ENCODE measurements at regions not wholly inside any gene's neighbourhood (a gene's known extent, or its start where the extent isn't known, plus 50 kb on each side); places are given as distances from the start of the nearest gene placed in this dataset.
A peak's percentile ranks its signal among the peaks of the same experiment; 100 is the strongest.

DNA sequence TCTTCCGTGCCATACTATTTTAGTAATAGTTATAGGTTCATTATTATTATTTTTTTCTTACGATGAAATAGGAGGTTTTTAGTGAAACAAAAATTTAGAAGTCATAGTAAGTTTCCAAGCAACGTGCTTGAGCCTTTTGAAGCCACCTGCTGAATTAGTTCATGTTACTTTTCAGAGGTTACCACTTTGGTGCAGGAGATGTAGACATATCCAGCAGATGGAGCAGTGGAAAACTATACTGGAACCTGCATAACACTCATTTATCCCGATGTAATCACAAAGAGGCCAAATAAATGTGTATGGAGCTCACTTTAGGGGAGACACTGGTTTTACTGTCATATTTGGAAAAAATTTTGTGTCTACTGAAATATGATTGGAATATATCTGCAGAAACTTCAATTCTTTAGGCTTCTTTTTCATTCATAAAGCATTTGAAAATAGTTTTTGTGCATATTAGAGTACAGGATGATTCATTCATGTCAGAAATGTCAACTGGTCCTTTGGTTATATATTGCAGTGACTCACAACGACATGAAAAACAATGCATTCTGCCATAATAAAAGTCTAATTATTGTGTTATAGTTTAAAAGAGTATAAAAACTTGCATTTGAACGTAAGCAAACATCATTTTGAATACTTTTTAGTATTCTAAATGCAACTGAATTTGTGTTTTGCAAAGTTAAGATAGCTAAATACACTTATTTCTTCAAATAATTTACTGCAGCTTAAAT, 2182.9 kb upstream of the TENM3 start:
- Histone ChIP-seq H3K36me3 (ENCODE audit: control insufficient read depth in 3 of 3, insufficient read depth in 3 of 3, low read length in 3 of 3) (no peaks in the 10 kb centered on the region), H3K4me3 (ENCODE audit: low read length in 3 of 3) (peak overlapping the region in 1 of 3 donors; percentile 33), H3K9ac (ENCODE audit: low read depth in 1 of 3, low read length in 3 of 3) (peak overlapping the region in 1 of 3 donors; percentile 33), H3K9me3 (ENCODE audit: control insufficient read depth in 3 of 3, low read length in 3 of 3) (no peaks in the 10 kb centered on the region), H3K27me3 (ENCODE audit: control insufficient read depth in 3 of 3, insufficient read depth in 3 of 3, low read length in 3 of 3) (peaks cover 22 to 39% (median 31%) of the 10 kb centered on the region in 3 donors), H3K4me1 (ENCODE audit: control insufficient read depth in 3 of 3, insufficient read depth in 3 of 3, low read length in 3 of 3) (peaks cover 8 to 14% (median 9%) of the 10 kb centered on the region in 3 donors), H3K27ac (ENCODE audit: low read depth, low read length) (no peak overlapping the region)

GRCh38 chr4:180081072-180081471, 2162.1 kb upstream of the TENM3 start:
- Histone ChIP-seq H3K27me3 (ENCODE audit: control insufficient read depth in 3 of 3, insufficient read depth in 3 of 3, low read length in 3 of 3) (peaks cover 0 to 5% (median 2%) of the 10 kb centered on the region in 3 donors), H3K4me1 (ENCODE audit: control insufficient read depth in 3 of 3, insufficient read depth in 3 of 3, low read length in 3 of 3) (no peaks in the 10 kb centered on the region), H3K4me3 (ENCODE audit: low read length in 3 of 3) (no peak overlapping the region), H3K27ac (ENCODE audit: low read depth, low read length) (no peak overlapping the region), H3K9me3 (ENCODE audit: control insufficient read depth in 3 of 3, low read length in 3 of 3) (no peaks in the 10 kb centered on the region), H3K36me3 (ENCODE audit: control insufficient read depth in 3 of 3, insufficient read depth in 3 of 3, low read length in 3 of 3) (no peaks in the 10 kb centered on the region), H3K9ac (ENCODE audit: low read depth in 1 of 3, low read length in 3 of 3) (no peak overlapping the region)

DNA sequence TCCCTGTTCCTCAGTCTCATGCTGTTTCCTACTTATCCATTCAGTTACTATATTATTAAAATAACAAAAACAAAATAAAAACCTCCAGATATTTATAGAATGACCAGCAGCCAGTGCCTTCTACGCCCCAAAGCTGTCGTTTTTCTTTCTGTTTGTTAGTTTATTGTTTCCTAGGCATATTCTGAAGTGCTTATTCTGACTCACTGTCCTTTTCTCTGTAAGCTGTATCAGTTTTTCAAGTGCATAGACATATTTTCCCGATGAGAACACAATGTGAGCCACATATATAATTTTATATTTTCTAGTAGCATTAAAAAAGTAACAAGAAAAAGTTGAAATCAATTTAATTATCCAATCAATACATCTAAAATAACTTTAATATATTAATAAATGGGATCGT, 2158.6 kb upstream of the TENM3 start:
- Histone ChIP-seq H3K4me1 (ENCODE audit: control insufficient read depth in 3 of 3, insufficient read depth in 3 of 3, low read length in 3 of 3) (no peaks in the 10 kb centered on the region), H3K27ac (ENCODE audit: low read depth, low read length) (no peak overlapping the region), H3K27me3 (ENCODE audit: control insufficient read depth in 3 of 3, insufficient read depth in 3 of 3, low read length in 3 of 3) (no peaks in the 10 kb centered on the region), H3K9me3 (ENCODE audit: control insufficient read depth in 3 of 3, low read length in 3 of 3) (no peaks in the 10 kb centered on the region), H3K36me3 (ENCODE audit: control insufficient read depth in 3 of 3, insufficient read depth in 3 of 3, low read length in 3 of 3) (no peaks in the 10 kb centered on the region), H3K4me3 (ENCODE audit: low read length in 3 of 3) (no peak overlapping the region), H3K9ac (ENCODE audit: low read depth in 1 of 3, low read length in 3 of 3) (no peak overlapping the region)

GRCh38 chr4:180086480-180087190, 2156.6 kb upstream of the TENM3 start:
- Histone ChIP-seq H3K9ac (ENCODE audit: low read depth in 1 of 3, low read length in 3 of 3) (no peak overlapping the region), H3K27ac (ENCODE audit: low read depth, low read length) (no peak overlapping the region), H3K4me1 (ENCODE audit: control insufficient read depth in 3 of 3, insufficient read depth in 3 of 3, low read length in 3 of 3) (no peaks in the 10 kb centered on the region), H3K9me3 (ENCODE audit: control insufficient read depth in 3 of 3, low read length in 3 of 3) (no peaks in the 10 kb centered on the region), H3K36me3 (ENCODE audit: control insufficient read depth in 3 of 3, insufficient read depth in 3 of 3, low read length in 3 of 3) (no peaks in the 10 kb centered on the region), H3K27me3 (ENCODE audit: control insufficient read depth in 3 of 3, insufficient read depth in 3 of 3, low read length in 3 of 3) (no peaks in the 10 kb centered on the region), H3K4me3 (ENCODE audit: low read length in 3 of 3) (no peak overlapping the region)

- Histone ChIP-seq H3K27ac (ENCODE audit: low read depth, low read length) (no peak overlapping the region), H3K4me3 (ENCODE audit: low read length in 3 of 3) (no peak overlapping the region), H3K4me1 (ENCODE audit: control insufficient read depth in 3 of 3, insufficient read depth in 3 of 3, low read length in 3 of 3) (no peaks in the 10 kb centered on the region), H3K36me3 (ENCODE audit: control insufficient read depth in 3 of 3, insufficient read depth in 3 of 3, low read length in 3 of 3) (no peaks in the 10 kb centered on the region), H3K27me3 (ENCODE audit: control insufficient read depth in 3 of 3, insufficient read depth in 3 of 3, low read length in 3 of 3) (no peaks in the 10 kb centered on the region), H3K9me3 (ENCODE audit: control insufficient read depth in 3 of 3, low read length in 3 of 3) (no peaks in the 10 kb centered on the region), H3K9ac (ENCODE audit: low read depth in 1 of 3, low read length in 3 of 3) (no peak overlapping the region)
Measured at GRCh38 chr4:180098586-180098985, 2144.6 kb upstream of the TENM3 start.

DNA sequence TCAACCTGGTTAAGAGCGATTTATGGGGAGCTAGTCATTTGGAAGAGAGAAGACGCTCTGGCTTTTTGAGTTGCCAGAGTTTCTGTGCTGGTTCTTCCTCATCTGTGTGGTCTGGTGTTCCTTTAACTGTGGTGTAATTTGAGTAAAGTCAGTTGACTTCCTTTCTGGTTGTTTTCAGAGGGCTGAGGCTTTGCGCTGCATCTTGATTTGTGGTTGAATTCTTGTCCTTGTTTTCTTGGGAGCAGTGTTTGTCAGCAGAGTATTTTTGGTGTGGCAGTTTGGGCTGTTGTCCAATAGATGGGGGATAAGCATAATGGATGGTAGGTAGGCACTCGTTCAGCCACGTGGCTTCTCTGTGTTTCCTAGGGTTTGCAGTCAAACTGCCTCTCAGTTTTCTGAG, 2143.2 kb upstream of the TENM3 start:
- Histone ChIP-seq H3K4me3 (ENCODE audit: low read length in 3 of 3) (no peak overlapping the region), H3K9me3 (ENCODE audit: control insufficient read depth in 3 of 3, low read length in 3 of 3) (no peaks in the 10 kb centered on the region), H3K4me1 (ENCODE audit: control insufficient read depth in 3 of 3, insufficient read depth in 3 of 3, low read length in 3 of 3) (no peaks in the 10 kb centered on the region), H3K9ac (ENCODE audit: low read depth in 1 of 3, low read length in 3 of 3) (no peak overlapping the region), H3K27me3 (ENCODE audit: control insufficient read depth in 3 of 3, insufficient read depth in 3 of 3, low read length in 3 of 3) (no peaks in the 10 kb centered on the region), H3K27ac (ENCODE audit: low read depth, low read length) (no peak overlapping the region), H3K36me3 (ENCODE audit: control insufficient read depth in 3 of 3, insufficient read depth in 3 of 3, low read length in 3 of 3) (no peaks in the 10 kb centered on the region)

DNA sequence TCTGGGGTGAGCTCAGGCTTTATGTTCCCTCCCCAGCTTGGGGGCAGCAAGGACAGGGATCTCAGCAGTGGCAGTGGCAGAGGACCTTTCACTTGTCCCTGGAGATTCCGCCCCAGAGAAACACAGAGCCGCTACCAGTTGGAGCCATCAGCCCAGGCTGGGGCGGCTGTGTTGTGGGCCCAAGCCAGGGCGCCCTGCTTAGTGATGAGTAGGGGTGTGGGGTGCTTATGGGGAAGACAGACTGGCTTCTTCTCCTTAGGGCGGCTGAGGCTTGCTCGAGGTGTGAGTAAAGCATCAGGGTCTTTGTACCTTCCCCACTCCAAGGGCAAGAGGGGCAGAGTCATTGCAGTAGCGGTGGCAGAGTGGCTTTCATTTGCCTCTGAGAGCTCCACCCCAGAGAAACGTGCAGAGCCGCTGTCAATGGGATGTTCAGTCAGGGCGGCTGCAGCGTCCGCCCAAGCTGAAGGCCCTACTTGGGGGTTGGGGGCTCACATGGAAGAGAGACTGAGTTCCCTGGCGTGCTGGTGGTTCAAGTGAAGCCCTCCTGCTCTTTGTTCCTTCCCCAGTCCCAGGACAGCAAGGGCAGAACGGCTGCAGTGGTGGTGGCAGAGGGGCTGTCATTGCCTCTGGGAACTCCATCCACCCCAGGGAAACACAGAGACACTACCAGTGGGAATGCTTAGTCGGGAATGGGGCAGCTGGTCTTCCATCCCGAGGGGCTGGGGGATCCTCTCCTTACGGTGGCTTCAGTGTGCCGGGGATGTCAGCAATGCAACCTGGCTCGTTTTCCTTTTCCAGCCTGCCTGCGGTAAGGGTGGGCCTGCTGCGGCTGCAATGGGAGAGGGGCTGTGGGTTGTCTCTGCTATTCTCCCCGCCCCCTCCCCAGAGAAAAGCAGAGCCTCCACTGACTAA, 2142.5 kb upstream of the TENM3 start:
- Histone ChIP-seq H3K9ac (ENCODE audit: low read depth in 1 of 3, low read length in 3 of 3) (no peak overlapping the region), H3K4me3 (ENCODE audit: low read length in 3 of 3) (no peak overlapping the region), H3K36me3 (ENCODE audit: control insufficient read depth in 3 of 3, insufficient read depth in 3 of 3, low read length in 3 of 3) (no peaks in the 10 kb centered on the region), H3K9me3 (ENCODE audit: control insufficient read depth in 3 of 3, low read length in 3 of 3) (no peaks in the 10 kb centered on the region), H3K4me1 (ENCODE audit: control insufficient read depth in 3 of 3, insufficient read depth in 3 of 3, low read length in 3 of 3) (no peaks in the 10 kb centered on the region), H3K27ac (ENCODE audit: low read depth, low read length) (no peak overlapping the region), H3K27me3 (ENCODE audit: control insufficient read depth in 3 of 3, insufficient read depth in 3 of 3, low read length in 3 of 3) (no peaks in the 10 kb centered on the region)

DNA sequence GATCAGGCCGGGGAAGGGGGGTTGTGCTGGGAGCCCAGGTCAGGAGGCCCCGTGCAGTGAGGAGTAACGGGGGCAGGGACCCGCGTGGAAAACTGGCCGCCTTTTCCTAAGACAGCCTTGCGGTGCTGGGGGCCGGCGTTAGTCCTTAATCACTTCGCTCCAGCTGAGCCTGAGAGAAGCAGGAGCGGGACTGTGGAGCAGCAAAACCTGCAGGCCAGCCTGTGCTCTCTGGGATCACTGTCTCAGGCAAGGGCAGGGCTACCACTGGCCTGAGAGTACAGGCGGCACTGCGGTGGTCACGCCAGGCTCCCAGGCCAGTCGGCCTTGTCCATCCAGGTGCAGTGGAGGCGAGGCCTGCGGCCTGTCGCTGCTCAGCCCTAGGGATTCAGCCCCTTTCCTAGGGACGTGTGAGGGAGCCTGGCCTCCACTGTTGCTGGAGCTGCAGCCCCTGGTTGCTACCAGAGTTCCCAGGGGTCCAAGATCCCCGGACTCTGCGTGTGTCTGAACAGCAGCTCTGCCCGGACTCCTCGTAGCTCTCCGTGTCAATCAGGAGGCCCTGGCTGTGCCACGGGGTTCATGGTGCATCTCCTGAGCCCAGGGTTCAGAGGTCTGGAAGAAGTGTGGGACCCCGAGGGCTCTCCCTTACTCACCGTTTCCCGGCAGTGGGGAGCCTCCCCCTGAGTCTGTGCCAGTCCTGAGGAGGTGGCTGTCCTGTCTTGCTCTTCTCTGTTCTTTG, 2141.7 kb upstream of the TENM3 start:
- Histone ChIP-seq H3K4me3 (ENCODE audit: low read length in 3 of 3) (no peak overlapping the region), H3K9ac (ENCODE audit: low read depth in 1 of 3, low read length in 3 of 3) (no peak overlapping the region)

DNA sequence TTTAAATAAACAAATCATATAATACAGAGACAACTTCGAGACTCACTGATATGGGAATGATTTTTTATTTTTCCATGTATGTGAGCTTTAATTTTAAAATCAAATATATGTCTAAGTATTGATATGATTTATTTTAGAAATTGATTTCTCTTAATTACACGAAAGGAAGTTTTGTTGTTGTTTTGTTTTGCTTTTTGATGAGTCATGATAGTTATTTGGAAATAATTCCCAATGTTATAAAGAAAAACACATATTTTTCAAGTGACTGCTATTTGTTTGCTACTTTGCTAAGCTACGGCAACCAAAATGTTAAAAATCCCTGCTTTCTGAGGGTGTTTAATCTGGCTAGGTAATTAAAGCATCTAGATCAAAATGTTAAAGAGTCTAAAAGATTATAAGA, 2139.4 kb upstream of the TENM3 start:
- Histone ChIP-seq H3K9ac (ENCODE audit: low read depth in 1 of 3, low read length in 3 of 3) (no peak overlapping the region), H3K36me3 (ENCODE audit: control insufficient read depth in 3 of 3, insufficient read depth in 3 of 3, low read length in 3 of 3) (no peaks in the 10 kb centered on the region)

More for the DNA sequence above, 2141.7 kb upstream of the TENM3 start:
- no peak overlapping the region for H3K27ac ChIP-seq (ENCODE audit: low read depth, low read length)
- no peaks in the 10 kb centered on the region for H3K36me3 ChIP-seq (ENCODE audit: control insufficient read depth in 3 of 3, insufficient read depth in 3 of 3, low read length in 3 of 3)
- H3K4me1 ChIP-seq (ENCODE audit: control insufficient read depth in 3 of 3, insufficient read depth in 3 of 3, low read length in 3 of 3): no peaks in the 10 kb centered on the region
- no peaks in the 10 kb centered on the region for H3K9me3 ChIP-seq (ENCODE audit: control insufficient read depth in 3 of 3, low read length in 3 of 3)
- H3K27me3 ChIP-seq (ENCODE audit: control insufficient read depth in 3 of 3, insufficient read depth in 3 of 3, low read length in 3 of 3): no peaks in the 10 kb centered on the region

More for the DNA sequence above, 2139.4 kb upstream of the TENM3 start:
- Histone ChIP-seq H3K4me3 (ENCODE audit: low read length in 3 of 3) (no peak overlapping the region), H3K27ac (ENCODE audit: low read depth, low read length) (no peak overlapping the region), H3K9me3 (ENCODE audit: control insufficient read depth in 3 of 3, low read length in 3 of 3) (no peaks in the 10 kb centered on the region), H3K4me1 (ENCODE audit: control insufficient read depth in 3 of 3, insufficient read depth in 3 of 3, low read length in 3 of 3) (no peaks in the 10 kb centered on the region), H3K27me3 (ENCODE audit: control insufficient read depth in 3 of 3, insufficient read depth in 3 of 3, low read length in 3 of 3) (no peaks in the 10 kb centered on the region)

Measured in skeletal muscle tissue (tissue), 3 donors.